IMR-90 (cell line): ENCODE measurements at regions not wholly inside any gene's neighbourhood (a gene's known extent, or its start where the extent isn't known, plus 50 kb on each side); places are given as distances from the start of the nearest gene placed in this dataset.

ENCODE experiments used
- ATAC-seq: fragments of 200-7000 bp; cut with Tn5 transposase; 2 replicates; pipeline ENCODE4 v1.9.1; 2020; ENCODE audit warnings: low read depth, mild to moderate bottlenecking, moderate library complexity
- BruUV-seq: library from RNA; stranded (reverse); fragments of 400-500 nt; replicated peaks from 2 replicates; lab custom pipeline; 2021; lab: Mats Ljungman, UMichigan
- CTCF ChIA-PET: fragments of 300-600 bp; formaldehyde crosslinking; extraction: SDS; loops from one replicate; lab custom pipeline; 2021; ENCODE audit warnings: antibody characterized with exemption; lab: Yijun Ruan, JAX
- POLR2A ChIA-PET: fragments of 300-600 bp; sonication (Branson Sonifier 250); formaldehyde crosslinking; loops from one replicate; lab custom pipeline; 2022; ENCODE audit warnings: antibody characterized with exemption; ENCODE audit not compliant: unreplicated experiment; lab: Charles Lee
- DNase-seq: peaks from one replicate; pipeline ENCODE4 v3.0.0; 2013
- H2AFZ ChIP-seq: replicated peaks from 2 replicates; pipeline ENCODE3; 2013; ENCODE audit warnings: low read length, mild to moderate bottlenecking; ENCODE audit not compliant: poor library complexity
- H2AK5ac ChIP-seq: 2 replicates; pipeline ENCODE4 v1.6.1; 2013; ENCODE audit warnings: low read depth, low read length, inconsistent platforms
- H2AK9ac ChIP-seq: replicated peaks from 2 replicates; pipeline ENCODE3; 2013; ENCODE audit warnings: mild to moderate bottlenecking, low read depth, low read length, moderate library complexity; ENCODE audit not compliant: poor library complexity
- H2BK120ac ChIP-seq: 2 replicates; pipeline ENCODE4 v1.6.1; 2013; ENCODE audit warnings: low read depth, low read length, inconsistent platforms
- H2BK15ac ChIP-seq: 3 replicates; pipeline ENCODE4 v1.6.1; 2013; ENCODE audit warnings: low read depth, low read length, inconsistent platforms
- H2BK20ac ChIP-seq: 2 replicates; pipeline ENCODE4 v1.6.1; 2013; ENCODE audit warnings: low read depth, mild to moderate bottlenecking, inconsistent platforms, low read length, moderate library complexity
- H2BK5ac ChIP-seq: 2 replicates; pipeline ENCODE4 v1.6.1; 2013; ENCODE audit warnings: mild to moderate bottlenecking, low read depth, low read length, inconsistent platforms; ENCODE audit not compliant: poor library complexity, severe bottlenecking
- H3K14ac ChIP-seq: replicated peaks from 2 replicates; pipeline ENCODE4 v1.6.1; 2013; ENCODE audit warnings: low read depth, low read length, inconsistent platforms
- H3K18ac ChIP-seq: 2 replicates; pipeline ENCODE4 v1.6.1; 2013; ENCODE audit warnings: low read depth, low read length, control low read depth
- H3K23ac ChIP-seq: 2 replicates; pipeline ENCODE4 v1.6.1; 2013; ENCODE audit warnings: low read depth, low read length, inconsistent platforms
- H3K27ac ChIP-seq: 2 replicates; pipeline ENCODE4 v1.5.1; 2013; ENCODE audit warnings: mild to moderate bottlenecking, control low read depth, low read length; ENCODE audit not compliant: insufficient read depth
- H3K27me3 ChIP-seq: 2 replicates; pipeline ENCODE4 v1.6.1; 2013; ENCODE audit warnings: low read length; ENCODE audit not compliant: control insufficient read depth, insufficient read depth
- H3K36me3 ChIP-seq: 2 replicates; pipeline ENCODE4 v1.6.1; 2013; ENCODE audit warnings: low read length, mixed read lengths; ENCODE audit not compliant: control insufficient read depth, insufficient read depth
- H3K4ac ChIP-seq: 2 replicates; pipeline ENCODE4 v1.6.1; 2013; ENCODE audit warnings: low read depth, low read length, inconsistent platforms
- H3K4me1 ChIP-seq: 2 replicates; pipeline ENCODE4 v1.6.1; 2013; ENCODE audit warnings: low read length, mixed read lengths; ENCODE audit not compliant: control insufficient read depth, insufficient read depth
- H3K4me2 ChIP-seq: 2 replicates; pipeline ENCODE4 v1.6.1; 2013; ENCODE audit warnings: low read depth, mild to moderate bottlenecking, control low read depth, low read length, moderate library complexity
- H3K4me3 ChIP-seq: 2 replicates; pipeline ENCODE4 v1.5.1; 2013; ENCODE audit warnings: low read depth, mild to moderate bottlenecking, control low read depth, low read length, moderate library complexity; ENCODE audit not compliant: insufficient read depth
- H3K56ac ChIP-seq: 2 replicates; pipeline ENCODE4 v1.6.1; 2013; ENCODE audit warnings: low read length, inconsistent platforms; ENCODE audit not compliant: insufficient read depth; ENCODE audit errors: extremely low read depth
- H3K79me1 ChIP-seq, 2 experiments: 2 replicates each; pipeline ENCODE4 v1.6.1; 2013; ENCODE audit warnings: low read length in 2 of 2, inconsistent platforms in 1 of 2, low read depth in 1 of 2
- H3K9ac ChIP-seq: 2 replicates; pipeline ENCODE4 v1.6.1; 2013; ENCODE audit warnings: low read depth, low read length, control low read depth
- H3K9me1 ChIP-seq: 2 replicates; pipeline ENCODE4 v1.6.1; 2013; ENCODE audit warnings: low read length, inconsistent platforms; ENCODE audit not compliant: insufficient read depth
- H3K9me3 ChIP-seq: 2 replicates; pipeline ENCODE4 v1.6.1; 2013; ENCODE audit warnings: low read length; ENCODE audit not compliant: control insufficient read depth, insufficient read depth
- H4K20me1 ChIP-seq: 2 replicates; pipeline ENCODE4 v1.6.1; 2013; ENCODE audit warnings: low read length, inconsistent platforms; ENCODE audit not compliant: insufficient read depth
- H4K5ac ChIP-seq: 2 replicates; pipeline ENCODE4 v1.6.1; 2013; ENCODE audit warnings: mild to moderate bottlenecking, low read depth, low read length, control low read depth
- H4K8ac ChIP-seq, 2 experiments: 2 replicates each; pipeline ENCODE4 v1.6.1; 2013; ENCODE audit warnings: low read depth in 2 of 2, low read length in 2 of 2, control low read depth in 1 of 2, inconsistent platforms in 1 of 2
- H4K91ac ChIP-seq: 2 replicates; pipeline ENCODE4 v1.6.1; 2013; ENCODE audit warnings: low read depth, low read length, inconsistent platforms; ENCODE audit not compliant: insufficient read depth
- BHLHE40 ChIP-seq: fragments of 150-350 bp; IDR thresholded peaks from 2 replicates; pipeline ENCODE4 v1.6.1; 2016; ENCODE audit warnings: mild to moderate bottlenecking, low read depth, low read length
- CHD1 ChIP-seq: IDR thresholded peaks from 2 replicates; pipeline ENCODE4 v1.6.1; 2012; ENCODE audit warnings: low read depth, low read length, improper control_type of control experiment
- FOS ChIP-seq: fragments of 150-350 bp; IDR thresholded peaks from 2 replicates; pipeline ENCODE4 v1.6.1; 2016; ENCODE audit warnings: low read depth, low read length
- MXI1 ChIP-seq: IDR thresholded peaks from 2 replicates; pipeline ENCODE4 v1.6.1; 2012; ENCODE audit warnings: low read depth, mild to moderate bottlenecking, low read length, moderate library complexity, borderline replicate concordance
- POLR2A ChIP-seq: IDR thresholded peaks from 2 replicates; pipeline ENCODE4 v1.6.1; 2012; ENCODE audit warnings: mild to moderate bottlenecking, low read depth, low read length
- RFX5 ChIP-seq: IDR thresholded peaks from 2 replicates; pipeline ENCODE4 v1.8.0; 2012; ENCODE audit warnings: low read depth, mild to moderate bottlenecking, low read length, moderate library complexity
- SMC3 ChIP-seq: fragments of 150-350 bp; IDR thresholded peaks from 2 replicates; pipeline ENCODE4 v1.6.1; 2016; ENCODE audit warnings: low read depth, mild to moderate bottlenecking, antibody characterized with exemption, low read length, moderate library complexity
- WGBS, 2 experiments: methylation state at CpG; one replicate each; pipeline versions ENCODE4 v1.1.5 to v1.1.7; 2013; ENCODE audit warnings: missing lambda C conversion rate in 2 of 2; ENCODE audit not compliant: insufficient read length in 1 of 2; ENCODE audit errors: extremely low coverage in 2 of 2; 5-methylcytosine and 5-hydroxymethylcytosine counted together
- dilution Hi-C: fragments of 300-500 bp; cut with HindIII; formaldehyde crosslinking; loops from one replicate; pipeline ENCODE4 v1.14.3; 2018; ENCODE audit warnings: low sequenced_read_pairs; ENCODE audit not compliant: unreplicated experiment
- in situ Hi-C: fragments of 300-500 bp; cut with MboI; formaldehyde crosslinking; loops from 3 replicates; pipeline ENCODE4 v1.14.3; 2019; ENCODE audit warnings: low sequenced_read_pairs, inconsistent platforms, mixed read lengths
- intact Hi-C: fragments of 100-400 bp; cut with micrococcal nuclease; formaldehyde crosslinking; loops from 2 replicates; pipeline ENCODE4 v1.10.0; 2022
- TF ChIP-seq, protein P1 (sequence below): fragments of 150-350 bp; IDR thresholded peaks from 2 replicates; pipeline ENCODE4 v1.6.1; 2017; ENCODE audit warnings: mild to moderate bottlenecking, antibody characterized with exemption, low read length, low read depth
- TF ChIP-seq, protein P2 (sequence below): fragments of 150-350 bp; IDR thresholded peaks from 2 replicates; pipeline ENCODE4 v1.6.1; 2016; ENCODE audit warnings: low read depth, mild to moderate bottlenecking, low read length, moderate library complexity, borderline replicate concordance

DNA sequence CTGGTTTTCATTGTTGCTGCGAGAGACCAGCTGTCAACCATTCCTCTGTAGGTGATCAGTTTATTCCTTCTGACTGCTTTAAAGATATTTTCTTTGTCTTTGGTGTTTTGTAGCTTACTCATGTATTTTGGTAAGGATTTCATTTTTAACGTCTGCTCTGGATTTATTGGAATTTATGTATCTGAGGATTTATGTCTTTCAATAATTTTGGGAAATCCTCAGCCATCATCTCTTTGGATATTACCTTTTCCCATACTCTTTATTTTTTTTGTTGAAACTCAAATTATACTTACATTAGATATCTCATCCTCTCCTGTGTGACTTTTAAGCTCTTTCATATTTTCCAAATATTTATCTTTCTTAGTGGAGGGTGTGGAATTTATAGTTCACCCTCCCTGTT is 62.7 kb upstream of the COL8A1 start:
- BruUV-seq = no TSS peak
- Histone ChIP-seq H3K4me3 (no peak overlapping the region), H2AK9ac (no peak overlapping the region), H2AK5ac (no peak overlapping the region), H3K4me2 (no peak overlapping the region), H2BK120ac (no peak overlapping the region), H3K27me3 (no peaks in the 10 kb centered on the region), H4K5ac (no peak overlapping the region), H3K4me1 (peaks cover 6% of the 10 kb centered on the region), H4K8ac (no peak overlapping the region), H4K91ac (no peak overlapping the region), H2AFZ (no peak overlapping the region), H2BK5ac (no peak overlapping the region), H3K14ac (no peak overlapping the region), H3K56ac (no peak overlapping the region), H3K23ac (no peak overlapping the region), H3K4ac (no peak overlapping the region), H2BK20ac (no peak overlapping the region), H3K79me1 (no peaks in the 10 kb centered on the region), H3K18ac (no peak overlapping the region), H3K9ac (no peak overlapping the region), H2BK15ac (no peak overlapping the region), H3K36me3 (no peaks in the 10 kb centered on the region), H3K9me1 (no peaks in the 10 kb centered on the region), H3K9me3 (peaks cover 2% of the 10 kb centered on the region; the same call in 1 of the 2 replicates), H3K27ac (no peak overlapping the region), H4K20me1 (no peaks in the 10 kb centered on the region)
- CTCF ChIA-PET = no interaction called here
- dilution Hi-C loops (no loop called here), intact Hi-C loops (no loop called here), in situ Hi-C loops (no loop called here)
- POLR2A ChIA-PET = no interaction called here
- ATAC-seq (no peak), DNase-seq (no peak)
- no CpG with 5 or more reads among the region's 2 CpGs for whole genome bisulfite sequencing, 2 experiments
- no peak for TF ChIP-seq BHLHE40
- TF ChIP-seq CHD1 = no peak
- no peak for TF ChIP-seq MXI1
- TF ChIP-seq POLR2A = no peak
- TF ChIP-seq FOS = no peak
- TF ChIP-seq SMC3 = no peak
- TF ChIP-seq, protein P1, sequence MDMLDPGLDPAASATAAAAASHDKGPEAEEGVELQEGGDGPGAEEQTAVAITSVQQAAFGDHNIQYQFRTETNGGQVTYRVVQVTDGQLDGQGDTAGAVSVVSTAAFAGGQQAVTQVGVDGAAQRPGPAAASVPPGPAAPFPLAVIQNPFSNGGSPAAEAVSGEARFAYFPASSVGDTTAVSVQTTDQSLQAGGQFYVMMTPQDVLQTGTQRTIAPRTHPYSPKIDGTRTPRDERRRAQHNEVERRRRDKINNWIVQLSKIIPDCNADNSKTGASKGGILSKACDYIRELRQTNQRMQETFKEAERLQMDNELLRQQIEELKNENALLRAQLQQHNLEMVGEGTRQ = no peak
- TF ChIP-seq, protein P2, sequence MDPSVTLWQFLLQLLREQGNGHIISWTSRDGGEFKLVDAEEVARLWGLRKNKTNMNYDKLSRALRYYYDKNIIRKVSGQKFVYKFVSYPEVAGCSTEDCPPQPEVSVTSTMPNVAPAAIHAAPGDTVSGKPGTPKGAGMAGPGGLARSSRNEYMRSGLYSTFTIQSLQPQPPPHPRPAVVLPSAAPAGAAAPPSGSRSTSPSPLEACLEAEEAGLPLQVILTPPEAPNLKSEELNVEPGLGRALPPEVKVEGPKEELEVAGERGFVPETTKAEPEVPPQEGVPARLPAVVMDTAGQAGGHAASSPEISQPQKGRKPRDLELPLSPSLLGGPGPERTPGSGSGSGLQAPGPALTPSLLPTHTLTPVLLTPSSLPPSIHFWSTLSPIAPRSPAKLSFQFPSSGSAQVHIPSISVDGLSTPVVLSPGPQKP = no peak
- no peak for TF ChIP-seq RFX5
